Anterior cingulate cortex (tissue), 58 donors: ENCODE measurements at regions not wholly inside any gene's neighbourhood (a gene's known extent, or its start where the extent isn't known, plus 50 kb on each side); places are given as distances from the start of the nearest gene placed in this dataset.
A peak's percentile ranks its signal among the peaks of the same experiment; 100 is the strongest.

Experiments used
- DNase-seq, 58 donors: peaks; one replicate each; lab custom pipeline; 2025; lab: John Stamatoyannopoulos, UW

GRCh38 chr20:61114493-61115175 is 137.4 kb upstream of the CDH4 start:
- no peak for DNase-seq

- peak in 2 of 58 donors; percentile 3 to 41 for DNase-seq
Measured at GRCh38 chr20:61115364-61116065, 136.5 kb upstream of the CDH4 start.

DNA sequence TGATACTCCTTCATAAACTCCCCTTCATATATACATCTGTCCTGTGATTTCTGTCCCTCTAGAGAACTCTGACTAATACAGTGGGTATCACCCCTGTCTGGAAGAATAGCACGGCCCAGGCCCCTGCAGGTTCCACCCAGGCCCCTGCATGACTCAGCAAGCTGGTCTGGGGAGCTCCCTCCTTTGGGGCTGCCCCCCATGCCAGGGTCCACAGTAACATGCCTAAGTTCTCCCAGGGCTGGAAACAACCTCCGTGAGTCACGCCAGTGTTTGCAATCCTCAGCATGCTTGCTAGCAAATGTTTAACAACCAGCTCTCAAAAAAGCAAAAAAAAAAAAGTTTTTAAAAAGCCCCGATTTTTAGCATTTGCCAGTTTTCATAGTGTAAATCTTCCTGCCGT is 134.3 kb upstream of the CDH4 start:
- no peak for DNase-seq

DNA sequence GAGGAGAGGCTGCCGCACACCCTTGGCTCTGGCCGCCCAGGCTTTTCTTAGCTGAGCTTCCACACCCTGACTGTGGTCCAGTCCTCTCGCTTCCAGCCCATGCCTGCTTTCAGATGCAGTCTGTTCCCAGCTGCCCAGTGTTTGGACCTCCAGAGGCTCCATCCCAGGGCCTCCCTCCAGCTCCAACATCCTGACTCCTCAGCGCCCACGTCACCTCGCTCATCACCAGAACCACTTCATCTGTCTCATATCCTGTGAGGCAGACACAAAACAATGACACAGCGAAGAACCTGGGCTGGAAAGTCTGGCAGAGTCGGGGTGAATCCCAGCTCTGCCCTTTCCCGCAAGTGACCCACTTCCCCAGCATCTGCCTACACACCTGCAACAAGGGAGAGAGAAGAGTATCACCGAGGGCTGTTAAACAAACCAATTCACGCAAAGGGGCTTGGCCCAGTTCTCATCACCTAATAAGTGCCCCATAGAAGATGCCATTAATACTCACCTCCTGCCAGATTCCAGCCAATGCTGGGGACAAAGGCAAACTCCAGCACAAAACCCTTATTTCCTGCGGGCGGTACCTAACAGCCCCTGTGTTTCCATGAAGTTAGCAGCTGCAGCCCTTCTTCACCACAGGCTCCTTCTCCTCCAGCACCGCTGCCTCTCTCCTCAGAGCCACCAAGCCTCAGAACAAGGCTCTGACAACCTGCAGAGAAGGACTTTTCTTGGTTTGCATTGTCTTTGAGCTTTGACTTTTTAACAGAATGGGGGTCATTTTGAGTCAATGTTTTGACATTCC is 133.4 kb upstream of the CDH4 start:
- DNase-seq = no peak

DNA sequence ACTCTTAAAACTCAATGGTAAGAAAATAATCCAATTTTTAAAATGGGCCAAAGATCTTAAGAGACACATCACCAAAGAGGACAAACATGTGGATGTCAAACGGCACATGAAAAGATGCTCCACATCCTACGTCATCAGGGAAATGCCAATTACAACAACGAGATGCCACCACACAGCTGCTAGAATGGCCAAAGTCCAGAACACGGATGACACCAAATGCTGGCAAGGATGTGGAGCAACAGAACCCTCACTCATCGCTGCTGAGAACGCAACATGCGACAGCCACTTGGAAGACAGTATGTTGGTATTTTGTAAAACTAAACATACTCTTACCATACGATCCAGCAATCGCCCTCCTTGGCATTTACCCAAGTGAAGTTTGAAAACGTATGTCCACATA is 132.8 kb upstream of the CDH4 start:
- no peak for DNase-seq

- no peak for DNase-seq
Measured at GRCh38 chr20:61119794-61120410, 132.2 kb upstream of the CDH4 start.

- peak in 9 of 58 donors; percentile 1 to 25 (median 12) for DNase-seq
Measured at GRCh38 chr20:61120595-61121515, 131.2 kb upstream of the CDH4 start.

- DNase-seq = no peak
Measured at GRCh38 chr20:61121661-61122060, 130.4 kb upstream of the CDH4 start.

- DNase-seq = no peak
Measured at GRCh38 chr20:61123286-61123685, 128.8 kb upstream of the CDH4 start.

GRCh38 chr20:61123751-61124368 is 128.2 kb upstream of the CDH4 start:
- DNase-seq = no peak

DNA sequence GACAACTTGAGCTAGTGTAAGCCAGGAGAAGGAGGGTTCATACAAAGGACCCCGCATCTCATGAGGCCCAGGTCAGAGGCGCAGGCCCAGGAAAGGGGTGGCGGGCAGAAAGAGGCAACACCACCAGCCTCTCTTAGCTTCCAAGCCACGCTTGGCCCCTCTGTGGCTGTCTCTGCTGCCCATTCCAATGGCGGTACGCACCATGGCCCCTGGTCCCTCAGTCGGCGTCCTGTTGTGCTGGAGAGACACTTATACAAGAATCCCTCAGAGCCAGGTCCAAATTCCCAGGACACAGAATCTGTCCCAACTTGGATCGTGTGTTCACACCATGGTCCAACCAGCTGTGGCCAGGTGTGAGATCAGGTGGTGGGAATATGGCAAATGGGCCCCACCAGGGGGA is 127.0 kb upstream of the CDH4 start:
- DNase-seq = no peak

DNA sequence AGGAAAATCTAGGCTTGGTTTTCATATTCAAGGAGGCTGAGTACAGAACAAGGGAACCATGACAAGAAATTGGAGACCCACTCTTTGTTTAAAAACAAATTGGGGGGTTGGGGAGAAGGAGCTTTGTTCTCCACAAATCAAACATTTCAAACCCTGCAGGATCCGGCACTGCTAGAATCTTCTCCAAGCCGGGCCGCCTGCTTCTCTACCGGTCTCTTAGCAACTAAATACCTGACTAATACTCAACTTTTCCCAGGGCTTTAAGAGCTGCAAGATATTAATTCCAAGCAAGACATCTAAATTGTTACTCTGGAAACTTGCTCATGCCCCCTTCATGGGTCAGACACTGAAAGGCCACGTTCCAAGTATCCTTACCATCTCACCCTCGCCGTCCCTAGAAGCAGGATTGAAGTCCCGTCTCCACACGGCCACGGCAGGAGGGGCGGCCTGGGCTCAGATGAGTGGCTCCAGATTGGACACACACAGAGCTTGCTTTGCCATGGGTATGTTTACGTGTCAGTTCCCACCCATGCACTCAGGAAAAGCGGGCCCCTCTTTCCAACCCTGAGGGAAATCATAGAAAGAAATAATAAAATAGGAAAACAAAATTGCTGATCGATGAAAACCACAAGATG is 126.4 kb upstream of the CDH4 start:
- no peak for DNase-seq

DNA sequence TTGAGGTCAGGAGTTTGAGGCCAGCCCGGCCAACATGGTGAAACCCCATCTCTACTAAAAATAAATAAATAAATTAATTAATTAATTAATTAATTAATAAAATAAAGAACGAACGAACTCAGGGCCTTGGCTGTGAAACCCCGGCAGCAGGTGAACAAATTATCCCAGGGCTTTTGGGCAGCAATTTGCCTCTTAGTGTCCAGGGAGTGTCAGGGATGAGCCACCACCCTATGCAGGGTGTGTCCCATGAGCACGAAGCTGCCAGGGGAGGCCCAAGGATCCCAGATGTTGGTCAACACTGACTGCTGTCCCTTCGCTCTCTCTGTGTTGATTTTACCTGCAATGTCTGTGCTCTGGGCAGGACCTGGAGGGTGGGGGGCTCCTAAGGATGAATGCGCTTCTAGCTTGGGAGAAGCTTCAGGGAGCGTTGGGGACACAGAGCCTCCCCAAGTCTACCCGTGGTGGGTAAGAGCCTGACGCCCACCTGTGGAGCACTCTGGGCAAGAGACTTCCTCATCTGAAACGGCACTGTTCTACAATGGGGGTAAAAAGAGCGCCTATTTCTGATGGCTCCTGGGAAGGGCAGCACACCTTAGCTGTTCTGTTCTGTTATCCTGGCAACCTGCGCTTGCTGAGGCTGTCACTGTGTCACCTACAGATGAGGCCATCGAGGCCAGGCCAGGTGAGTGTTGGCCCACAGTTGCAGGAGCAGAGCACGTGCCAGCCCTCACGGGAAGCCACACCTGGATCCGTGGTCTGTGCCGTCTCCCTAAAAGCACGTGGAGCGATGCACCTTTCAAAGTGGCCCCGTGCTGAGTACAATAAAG is 125.5 kb upstream of the CDH4 start:
- no peak for DNase-seq

DNA sequence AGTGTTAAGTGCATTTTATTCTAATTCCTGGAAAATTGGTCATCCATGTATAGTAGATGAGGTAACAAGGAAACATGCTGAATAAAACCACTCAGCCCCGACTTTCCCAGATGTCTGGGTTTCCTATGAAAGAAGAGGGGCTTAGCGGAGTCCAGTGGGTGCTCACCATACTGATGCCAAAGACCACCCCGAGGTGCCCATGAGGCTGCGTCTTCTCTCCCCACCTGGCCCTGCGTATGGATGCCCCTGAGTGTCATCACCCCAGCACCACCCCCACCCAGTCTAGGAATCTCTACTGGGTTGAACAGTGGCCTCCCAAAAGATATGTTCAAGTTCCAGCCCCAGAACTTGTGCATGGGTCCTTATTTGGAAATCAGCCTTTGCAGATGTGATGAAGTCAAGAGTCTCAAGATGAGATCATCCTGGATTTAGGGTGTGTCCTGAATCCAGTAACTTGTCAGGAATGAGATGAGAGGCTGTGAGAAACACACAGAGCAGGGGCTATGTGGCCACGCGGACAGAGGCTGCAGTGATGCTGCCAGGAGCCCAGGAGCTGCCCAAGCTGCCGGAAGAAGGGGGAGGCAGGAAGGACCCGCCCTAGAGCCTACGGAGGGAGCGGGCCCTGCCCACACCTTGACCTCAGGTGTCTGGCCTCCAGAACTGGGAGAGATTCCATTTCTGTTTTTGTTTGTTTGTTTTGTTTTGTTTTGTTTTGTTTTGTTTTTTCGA is 124.6 kb upstream of the CDH4 start:
- DNase-seq = no peak

DNA sequence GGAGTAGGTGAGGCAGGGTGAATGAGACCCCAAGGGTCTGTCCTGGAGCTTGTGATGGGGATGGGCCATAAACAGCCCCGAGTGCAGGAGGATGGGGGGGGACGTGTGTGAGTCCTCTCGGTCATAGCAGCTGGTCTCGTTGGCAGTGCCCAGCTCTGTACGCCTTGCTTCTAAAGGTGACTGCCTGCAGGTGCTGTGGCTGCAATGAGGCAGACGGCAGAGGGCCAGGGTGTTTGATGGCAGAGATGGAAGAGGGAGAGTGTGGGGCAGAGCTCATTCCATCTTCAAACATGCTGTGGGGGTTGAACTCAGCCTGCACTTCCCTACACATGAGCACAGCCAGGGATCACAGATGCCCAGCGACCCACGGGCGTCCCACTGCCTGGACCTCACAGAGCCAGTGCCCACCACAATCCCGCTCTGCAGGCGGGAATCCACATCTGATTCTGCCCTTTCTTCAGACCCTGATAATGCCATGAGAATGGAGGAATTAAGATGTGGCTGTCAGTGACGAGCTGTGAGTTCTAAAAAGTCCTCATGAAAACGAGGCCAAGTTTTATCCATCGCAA is 123.3 kb upstream of the CDH4 start:
- no peak for DNase-seq

DNA sequence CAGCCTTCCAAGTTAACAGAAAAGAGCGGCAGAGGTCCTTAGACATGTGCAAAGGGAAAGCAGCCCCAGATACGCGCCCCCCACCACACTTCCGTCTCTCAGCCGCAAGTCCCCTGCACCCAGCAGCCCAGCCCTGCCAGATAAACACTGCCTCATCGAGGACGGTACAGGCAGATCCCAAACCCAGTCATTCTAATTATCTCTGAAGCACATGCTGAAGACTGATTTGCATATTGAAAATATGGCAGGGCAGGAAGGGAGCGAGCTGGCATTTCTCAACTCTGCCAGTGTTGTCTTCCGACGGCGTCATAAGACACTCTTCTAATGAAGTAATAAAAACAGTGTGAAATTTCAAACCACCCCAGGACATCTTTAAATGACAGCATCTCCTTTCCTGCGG is 122.8 kb upstream of the CDH4 start:
- DNase-seq = no peak

GRCh38 chr20:61130156-61130555 is 121.9 kb upstream of the CDH4 start:
- DNase-seq = no peak
